GM13976 (cell line): ENCODE measurements at regions not wholly inside any gene's neighbourhood (a gene's known extent, or its start where the extent isn't known, plus 50 kb on each side); places are given as distances from the start of the nearest gene placed in this dataset.
"Not testable (repeated sequence)": the region's sequence is repeated elsewhere in the genome, so short reads cannot be mapped to it uniquely, and the experiment has no call there.

Source experiments
- DNase-seq: peaks from one replicate; pipeline ENCODE4 v3.0.0; 2012; ENCODE audit warnings: low spot score
- CTCF ChIP-seq: IDR thresholded peaks from 2 replicates; pipeline ENCODE4 v1.5.1; 2012; ENCODE audit warnings: borderline replicate concordance, mild to moderate bottlenecking; ENCODE audit not compliant: insufficient read depth; ENCODE audit errors: extremely low read depth, missing control alignments, control extremely low read depth
- in situ Hi-C: fragments of 300-500 bp; cut with MboI; formaldehyde crosslinking; loops from one replicate; pipeline ENCODE4 v1.12.0; 2022; ENCODE audit warnings: low sequenced_read_pairs, mixed read lengths, inconsistent platforms; ENCODE audit not compliant: unreplicated experiment

DNA sequence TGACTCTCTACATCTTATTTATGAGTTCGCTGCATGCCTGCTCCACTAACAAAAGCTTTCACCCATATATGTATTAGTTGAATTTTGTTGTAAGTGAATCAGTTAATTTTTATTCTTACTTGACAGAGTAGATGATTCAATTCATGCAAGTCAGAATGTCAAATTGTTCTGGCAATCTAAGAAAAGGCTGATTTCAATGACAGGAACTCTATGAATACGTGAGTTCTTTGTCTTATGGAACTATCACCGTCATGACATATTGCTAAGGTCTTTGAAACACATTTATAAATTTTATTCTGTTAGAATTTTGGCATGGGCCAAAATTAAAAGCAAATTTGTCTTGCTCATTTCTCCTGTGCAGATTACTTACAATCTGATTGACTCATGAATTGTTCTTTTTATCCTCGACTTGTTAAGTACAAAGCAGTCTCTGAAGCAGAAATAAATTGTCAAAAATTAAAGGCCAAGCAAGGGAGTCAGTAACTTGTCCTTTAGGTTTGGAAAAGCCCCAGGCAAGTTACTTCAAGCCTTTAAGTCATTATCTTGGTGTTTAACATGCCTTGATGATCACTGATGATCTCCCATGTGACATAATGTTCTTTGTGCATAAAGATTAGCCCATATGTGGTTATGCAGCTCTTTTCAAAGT is 89.0 kb upstream of the GC start:
- in situ Hi-C loops = no loop called here
- no peak for TF ChIP-seq CTCF
- DNase-seq = no peak

GRCh38 chr4:71878376-71878775 is 94.5 kb upstream of the GC start:
- TF ChIP-seq CTCF = no peak
- DNase-seq = no peak
- in situ Hi-C loops = no loop called here

DNA sequence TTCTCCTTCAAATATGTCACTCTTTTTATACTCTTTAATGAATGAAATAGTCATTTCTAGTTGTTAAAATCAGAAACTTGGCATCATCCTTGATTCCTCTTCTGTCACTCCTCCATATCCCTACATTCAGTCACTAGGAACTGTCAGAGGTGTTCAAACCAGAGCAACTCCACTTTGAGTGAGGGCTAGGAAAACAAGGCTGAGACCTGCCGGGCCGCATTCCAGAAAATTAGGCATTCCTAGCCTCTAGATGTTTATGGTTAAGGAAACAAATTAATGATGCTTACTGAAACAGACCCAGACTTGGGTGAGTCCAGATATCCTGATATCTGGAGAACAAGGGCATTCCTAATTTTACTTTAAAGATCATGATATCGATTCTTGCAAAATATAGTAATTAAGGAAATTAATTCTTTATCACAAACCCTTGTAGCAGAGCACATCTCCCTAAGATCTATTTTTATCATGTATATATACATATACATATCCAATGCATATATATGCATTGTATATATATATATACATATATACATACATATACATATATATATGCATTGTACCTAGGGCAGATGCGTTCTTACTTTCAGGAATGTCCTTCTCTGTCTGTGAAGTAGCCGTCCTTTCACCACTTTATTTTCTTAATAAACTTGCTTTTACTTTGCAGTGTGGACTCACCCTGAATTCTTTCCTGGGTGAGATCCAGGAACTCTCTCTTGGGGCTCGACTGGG is 98.4 kb upstream of the GC start:
- in situ Hi-C loops = no loop called here
- TF ChIP-seq CTCF = no peak
- no peak for DNase-seq

DNA sequence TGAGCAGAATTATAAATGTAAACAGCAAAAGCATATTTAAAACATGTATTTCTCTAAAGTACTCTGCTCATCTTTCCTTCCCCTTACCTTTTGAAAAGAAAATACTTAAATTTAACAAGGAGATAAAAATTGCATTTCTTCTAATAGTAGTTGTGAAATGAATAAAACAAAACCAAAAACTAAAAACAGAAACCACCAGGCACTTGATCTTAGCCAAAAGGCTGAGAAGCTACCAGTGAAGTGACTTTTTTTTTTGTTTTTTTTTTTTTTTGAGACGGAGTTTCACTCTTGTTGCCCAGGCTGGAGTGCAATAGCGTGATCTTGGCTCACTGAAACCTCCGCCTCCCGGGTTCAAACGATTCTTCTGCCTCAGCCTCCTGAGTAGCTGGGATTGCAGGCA is 116.5 kb upstream of the GC start:
- in situ Hi-C loops, DNase-seq: not testable (repeated sequence)

DNA sequence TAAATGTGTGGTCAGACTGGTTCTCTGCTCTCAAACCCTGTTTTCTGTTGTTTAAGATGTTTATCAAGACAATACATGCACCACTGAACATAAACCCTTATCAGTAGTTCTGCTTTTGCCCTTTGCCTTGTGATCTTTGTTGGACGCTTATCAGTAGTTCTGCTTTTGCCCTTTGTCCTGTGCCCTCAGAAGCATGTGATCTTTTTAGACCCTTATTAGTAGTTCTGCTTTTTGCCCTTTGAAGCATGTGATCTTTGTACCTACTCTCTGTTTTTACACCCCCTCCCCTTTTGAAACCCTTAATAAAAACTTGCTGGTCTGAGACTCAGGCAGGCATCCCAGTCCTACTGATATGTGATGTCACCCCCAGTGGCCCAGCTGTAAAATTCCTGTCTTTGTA is 121.7 kb upstream of the GC start:
- DNase-seq, in situ Hi-C loops: not testable (repeated sequence)

GRCh38 chr4:71906096-71906495 is 122.2 kb upstream of the GC start:
- in situ Hi-C loops = no loop called here
- DNase-seq = no peak
- TF ChIP-seq CTCF = no peak

- no peak for TF ChIP-seq CTCF
- no peak for DNase-seq
- in situ Hi-C loops = no loop called here
Observed at GRCh38 chr4:71907071-71907470, 123.2 kb upstream of the GC start.
